ENCODE measurements at regions not wholly inside any gene's neighbourhood (a gene's known extent, or its start where the extent isn't known, plus 50 kb on each side); places are given as distances from the start of the nearest gene placed in this dataset.
"Not testable (repeated sequence)": the region's sequence is repeated elsewhere in the genome, so short reads cannot be mapped to it uniquely, and the experiment has no call there.

- no peak for DNase-seq
These were observed 554.1 kb downstream of the KCTD12 start for GRCh38 chr13:76331943-76332712.

- no peak for DNase-seq
These were observed 555.4 kb downstream of the KCTD12 start for GRCh38 chr13:76330761-76331160.

GRCh38 chr13:76329866-76330580 is 556.2 kb downstream of the KCTD12 start:
- DNase-seq: no peak

GRCh38 chr13:76329004-76329403 is 557.2 kb downstream of the KCTD12 start:
- no peak for DNase-seq

- no peak for DNase-seq
These were observed 559.9 kb downstream of the KCTD12 start for GRCh38 chr13:76326343-76326742.

GRCh38 chr13:76319921-76320320 is 566.3 kb downstream of the KCTD12 start:
- no peak for DNase-seq

GRCh38 chr13:76316998-76317527 is 569.1 kb downstream of the KCTD12 start:
- no peak for DNase-seq

GRCh38 chr13:76314495-76314894 is 571.7 kb downstream of the KCTD12 start:
- no peak for DNase-seq

- no peak for DNase-seq
These were observed 579.1 kb downstream of the KCTD12 start for GRCh38 chr13:76307142-76307541.

GRCh38 chr13:76300688-76301087 is 585.5 kb downstream of the KCTD12 start:
- no peak for DNase-seq

- no peak for DNase-seq
These were observed 588.9 kb downstream of the KCTD12 start for GRCh38 chr13:76297331-76297730.

- DNase-seq: no peak
These were observed 589.5 kb downstream of the KCTD12 start for GRCh38 chr13:76296751-76297150.

GRCh38 chr13:76295020-76295419 is 591.2 kb downstream of the KCTD12 start:
- DNase-seq: not testable (repeated sequence)

GRCh38 chr13:76293751-76294150 is 592.5 kb downstream of the KCTD12 start:
- DNase-seq: no peak

GRCh38 chr13:76293346-76293745 is 592.9 kb downstream of the KCTD12 start:
- no peak for DNase-seq

GRCh38 chr13:76292726-76293125 is 593.5 kb downstream of the KCTD12 start:
- no peak for DNase-seq

- DNase-seq: no peak
These were observed 594.2 kb downstream of the KCTD12 start for GRCh38 chr13:76292031-76292430.

- no peak for DNase-seq
These were observed 596.6 kb downstream of the KCTD12 start for GRCh38 chr13:76289558-76289957.

- DNase-seq: no peak
These were observed 600.0 kb downstream of the KCTD12 start for GRCh38 chr13:76286178-76286577.

- no peak for DNase-seq
These were observed 600.7 kb downstream of the KCTD12 start for GRCh38 chr13:76285463-76285862.

GRCh38 chr13:76279766-76280165 is 606.4 kb downstream of the KCTD12 start:
- not testable (repeated sequence) for DNase-seq

GRCh38 chr13:76271728-76272232 is 614.4 kb downstream of the KCTD12 start:
- no peak for DNase-seq

GRCh38 chr13:76268307-76268706 is 617.9 kb downstream of the KCTD12 start:
- DNase-seq: not testable (repeated sequence)

GRCh38 chr13:76267216-76267615 is 619.0 kb downstream of the KCTD12 start:
- no peak for DNase-seq

Measured in NCI-H1048 (cell line).